Neural progenitor cell (in vitro differentiated cells): ENCODE measurements at regions not wholly inside any gene's neighbourhood (a gene's known extent, or its start where the extent isn't known, plus 50 kb on each side); places are given as distances from the start of the nearest gene placed in this dataset.

ENCODE experiments used
- CTCF ChIP-seq: fragments of 200-600 bp; sonication (generic); IDR thresholded peaks from 2 replicates; pipeline ENCODE4 v1.5.1; 2017; ENCODE audit warnings: antibody characterized with exemption, mild to moderate bottlenecking
- EZH2 ChIP-seq: fragments of 200-600 bp; sonication (generic); IDR thresholded peaks from 2 replicates; pipeline ENCODE4 v1.6.1; 2017; ENCODE audit warnings: antibody characterized with exemption, mild to moderate bottlenecking, moderate library complexity

GRCh38 chrX:96182366-96182765 is 502.3 kb upstream of the DIAPH2 start:
- TF ChIP-seq CTCF (peak; percentile 59), EZH2 (no peak)
